Loucy (cell line): ENCODE measurements at regions not wholly inside any gene's neighbourhood (a gene's known extent, or its start where the extent isn't known, plus 50 kb on each side); places are given as distances from the start of the nearest gene placed in this dataset.

Experiments
- H2AFZ ChIP-seq: fragments of 200-600 bp; sonication (generic); 2 replicates; pipeline ENCODE4 v1.6.0; 2016; ENCODE audit warnings: antibody characterized with exemption, mild to moderate bottlenecking, low read length, moderate library complexity
- H3F3A ChIP-seq: fragments of 200-600 bp; 2 replicates; pipeline ENCODE4 v1.6.0; 2016; ENCODE audit warnings: antibody characterized with exemption, low read depth, mild to moderate bottlenecking
- H3K27me3 ChIP-seq: fragments of 200-600 bp; sonication (generic); 2 replicates; pipeline ENCODE4 v1.6.1; 2014; ENCODE audit warnings: low read length, mild to moderate bottlenecking; ENCODE audit not compliant: insufficient read depth, poor library complexity, severe bottlenecking
- H3K36me3 ChIP-seq: fragments of 200-600 bp; sonication (generic); 2 replicates; pipeline ENCODE4 v1.6.1; 2016; ENCODE audit warnings: low read length; ENCODE audit not compliant: insufficient read depth
- H3K4me1 ChIP-seq: fragments of 200-600 bp; sonication (generic); 2 replicates; pipeline ENCODE4 v1.5.1; 2014; ENCODE audit warnings: low read length, mild to moderate bottlenecking; ENCODE audit not compliant: insufficient read depth, poor library complexity, severe bottlenecking
- H3K4me2 ChIP-seq: fragments of 200-600 bp; sonication (generic); 2 replicates; pipeline ENCODE4 v1.6.0; 2014; ENCODE audit warnings: antibody characterized with exemption, low read length, low read depth, mild to moderate bottlenecking; ENCODE audit not compliant: poor library complexity, severe bottlenecking
- H3K4me3 ChIP-seq: fragments of 200-600 bp; sonication (generic); 2 replicates; pipeline ENCODE4 v1.5.1; 2014; ENCODE audit warnings: low read length, mild to moderate bottlenecking, mixed read lengths; ENCODE audit not compliant: poor library complexity, severe bottlenecking
- H3K79me2 ChIP-seq: fragments of 200-600 bp; sonication (generic); 2 replicates; pipeline ENCODE4 v1.6.1; 2014; ENCODE audit warnings: low read length; ENCODE audit not compliant: insufficient read depth
- H3K9ac ChIP-seq: fragments of 200-600 bp; sonication (generic); 2 replicates; pipeline ENCODE4 v1.6.0; 2014; ENCODE audit warnings: mild to moderate bottlenecking, low read depth, low read length, moderate library complexity; ENCODE audit not compliant: poor library complexity, severe bottlenecking
- H3K9me2 ChIP-seq: fragments of 200-600 bp; sonication (generic); replicated peaks from 2 replicates; pipeline ENCODE4 v1.6.1; 2016; ENCODE audit warnings: low read depth, low read length, mixed read lengths
- H3K9me3 ChIP-seq: fragments of 200-600 bp; sonication (generic); 2 replicates; pipeline ENCODE4 v1.6.1; 2014; ENCODE audit warnings: mild to moderate bottlenecking, antibody characterized with exemption, low read length, low read depth; ENCODE audit not compliant: insufficient read depth
- H4K20me1 ChIP-seq: fragments of 200-600 bp; sonication (generic); 2 replicates; pipeline ENCODE4 v1.6.0; 2014; ENCODE audit warnings: antibody characterized with exemption, low read length, mild to moderate bottlenecking; ENCODE audit not compliant: insufficient read depth, poor library complexity, severe bottlenecking
- EZH2phosphoT487 ChIP-seq: fragments of 200-600 bp; IDR thresholded peaks from 2 replicates; pipeline ENCODE4 v1.6.1; 2018; ENCODE audit warnings: antibody characterized with exemption, mild to moderate bottlenecking, moderate library complexity, borderline replicate concordance
- TF ChIP-seq, protein P1 (sequence below): fragments of 200-600 bp; sonication (generic); conservative IDR thresholded peaks from 2 replicates; pipeline ENCODE4 v1.5.1; 2014; ENCODE audit warnings: mild to moderate bottlenecking, antibody characterized with exemption, low read length

DNA sequence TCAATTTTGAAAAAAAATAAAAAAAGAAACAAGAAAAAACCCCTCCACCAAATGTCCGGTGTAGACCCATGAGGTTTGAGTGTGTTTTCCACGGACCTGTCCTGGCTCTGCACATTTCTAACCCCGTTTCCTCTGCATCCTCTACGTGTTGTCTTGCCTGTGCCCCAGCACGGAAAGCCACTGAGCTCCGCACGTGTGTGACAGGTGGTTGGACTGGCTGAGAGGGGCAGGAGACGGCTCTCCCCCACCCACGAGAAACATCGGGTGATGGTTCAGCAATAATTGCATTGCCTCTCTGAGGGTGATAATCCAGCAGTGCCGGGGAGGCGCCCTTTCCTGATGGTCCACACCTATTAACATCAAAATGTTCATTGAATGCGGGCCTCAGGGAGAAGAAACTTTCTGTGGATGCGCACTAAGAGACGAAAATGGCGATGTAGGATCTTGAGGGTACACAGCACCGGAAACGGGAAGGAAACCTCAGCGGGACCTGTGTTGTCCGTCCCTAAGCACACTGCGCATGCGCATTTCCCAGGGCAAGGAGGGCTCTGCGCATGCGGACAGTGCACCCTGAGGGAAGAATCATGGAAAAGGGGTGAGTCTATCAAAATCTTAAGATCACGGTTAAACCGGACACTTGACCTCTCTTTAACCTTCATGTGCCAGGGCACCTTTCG, 470.1 kb upstream of the ADARB2 start:
- Histone ChIP-seq H4K20me1 (no peaks in the 10 kb centered on the region), H3K9me2 (no peaks in the 10 kb centered on the region), H3K79me2 (no peaks in the 10 kb centered on the region), H3K9me3 (no peaks in the 10 kb centered on the region), H3K9ac (no peak overlapping the region), H3F3A (no peaks in the 10 kb centered on the region), H3K4me2 (no peak overlapping the region), H3K4me3 (no peak overlapping the region), H3K36me3 (no peaks in the 10 kb centered on the region), H3K4me1 (no peaks in the 10 kb centered on the region), H3K27me3 (no peaks in the 10 kb centered on the region), H2AFZ (no peak overlapping the region)
- TF ChIP-seq EZH2phosphoT487, result no peak
- TF ChIP-seq, protein P1, sequence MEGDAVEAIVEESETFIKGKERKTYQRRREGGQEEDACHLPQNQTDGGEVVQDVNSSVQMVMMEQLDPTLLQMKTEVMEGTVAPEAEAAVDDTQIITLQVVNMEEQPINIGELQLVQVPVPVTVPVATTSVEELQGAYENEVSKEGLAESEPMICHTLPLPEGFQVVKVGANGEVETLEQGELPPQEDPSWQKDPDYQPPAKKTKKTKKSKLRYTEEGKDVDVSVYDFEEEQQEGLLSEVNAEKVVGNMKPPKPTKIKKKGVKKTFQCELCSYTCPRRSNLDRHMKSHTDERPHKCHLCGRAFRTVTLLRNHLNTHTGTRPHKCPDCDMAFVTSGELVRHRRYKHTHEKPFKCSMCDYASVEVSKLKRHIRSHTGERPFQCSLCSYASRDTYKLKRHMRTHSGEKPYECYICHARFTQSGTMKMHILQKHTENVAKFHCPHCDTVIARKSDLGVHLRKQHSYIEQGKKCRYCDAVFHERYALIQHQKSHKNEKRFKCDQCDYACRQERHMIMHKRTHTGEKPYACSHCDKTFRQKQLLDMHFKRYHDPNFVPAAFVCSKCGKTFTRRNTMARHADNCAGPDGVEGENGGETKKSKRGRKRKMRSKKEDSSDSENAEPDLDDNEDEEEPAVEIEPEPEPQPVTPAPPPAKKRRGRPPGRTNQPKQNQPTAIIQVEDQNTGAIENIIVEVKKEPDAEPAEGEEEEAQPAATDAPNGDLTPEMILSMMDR, result no peak

DNA sequence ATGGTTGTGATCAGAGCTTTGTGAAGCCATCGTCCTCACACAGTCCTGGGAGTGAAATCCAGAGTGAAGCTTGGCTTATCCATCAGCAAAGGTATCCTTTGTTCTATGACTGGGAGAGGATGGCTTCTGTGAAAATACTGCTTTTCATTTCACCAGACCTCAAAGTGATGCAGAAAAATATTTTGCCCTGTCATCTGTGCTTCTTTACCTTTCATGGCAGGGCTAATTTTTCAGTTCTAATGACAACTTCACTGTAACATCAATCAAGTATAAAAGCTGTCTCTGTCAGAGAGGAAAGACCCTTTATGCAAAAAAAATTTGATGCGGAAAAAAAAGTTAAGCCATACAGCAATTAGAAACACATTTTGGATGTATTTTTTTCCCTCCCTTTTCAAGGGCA, 468.1 kb upstream of the ADARB2 start:
- Histone ChIP-seq H3K9ac (no peak overlapping the region), H3K79me2 (no peaks in the 10 kb centered on the region), H3K4me2 (no peak overlapping the region), H3K4me1 (no peaks in the 10 kb centered on the region), H4K20me1 (no peaks in the 10 kb centered on the region), H2AFZ (no peak overlapping the region), H3F3A (no peaks in the 10 kb centered on the region), H3K27me3 (no peaks in the 10 kb centered on the region), H3K9me2 (no peaks in the 10 kb centered on the region), H3K36me3 (no peaks in the 10 kb centered on the region), H3K9me3 (no peaks in the 10 kb centered on the region), H3K4me3 (no peak overlapping the region)
- TF ChIP-seq EZH2phosphoT487, result no peak
- TF ChIP-seq, protein P1, result no peak

DNA sequence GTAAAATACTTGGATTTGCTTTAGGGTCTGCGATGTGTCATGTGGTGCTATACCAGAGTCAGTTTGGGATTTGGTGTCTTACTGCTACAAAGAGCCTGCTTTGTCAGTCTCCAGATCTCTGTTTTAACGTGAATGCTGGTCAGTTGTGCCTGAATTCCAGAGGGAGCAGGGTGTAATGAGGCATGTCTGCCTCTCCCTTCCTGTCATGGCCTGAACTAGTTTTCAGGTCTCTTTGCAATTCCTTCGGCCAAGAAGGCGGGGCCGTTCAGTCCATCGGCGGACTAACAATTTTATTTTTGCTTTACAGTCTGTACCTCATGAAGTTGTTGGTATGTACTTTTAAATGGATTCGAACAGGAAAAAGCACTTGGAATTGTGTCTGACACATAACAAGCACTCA, 465.1 kb upstream of the ADARB2 start:
- Histone ChIP-seq H3K9ac (no peak overlapping the region), H2AFZ (no peak overlapping the region), H3F3A (no peaks in the 10 kb centered on the region), H3K4me3 (no peak overlapping the region), H3K9me2 (no peaks in the 10 kb centered on the region), H3K36me3 (no peaks in the 10 kb centered on the region), H3K79me2 (no peaks in the 10 kb centered on the region), H3K9me3 (no peaks in the 10 kb centered on the region), H4K20me1 (no peaks in the 10 kb centered on the region), H3K4me2 (no peak overlapping the region), H3K4me1 (no peaks in the 10 kb centered on the region), H3K27me3 (no peaks in the 10 kb centered on the region)
- TF ChIP-seq, protein P1, result no peak
